HepG2 (cell line): ENCODE measurements at regions not wholly inside any gene's neighbourhood (a gene's known extent, or its start where the extent isn't known, plus 50 kb on each side); places are given as distances from the start of the nearest gene placed in this dataset.

Source experiments
- EZH2 ChIP-seq: conservative IDR thresholded peaks from 2 replicates; pipeline ENCODE4 v1.6.1; 2012; ENCODE audit warnings: mild to moderate bottlenecking, low read depth, low read length, moderate library complexity
- MAX ChIP-seq: IDR thresholded peaks from 2 replicates; pipeline ENCODE4 v1.6.1; 2012; ENCODE audit warnings: inconsistent platforms
- MTA3 ChIP-seq: sonication (generic); formaldehyde crosslinking; IDR thresholded peaks from 2 replicates; pipeline ENCODE4 v1.4.0; 2020; ENCODE audit warnings: missing genetic modification reagents
- NAIF1 ChIP-seq: sonication (generic); formaldehyde crosslinking; IDR thresholded peaks from 2 replicates; pipeline ENCODE4 v1.5.0; 2020; ENCODE audit warnings: mild to moderate bottlenecking, missing genetic modification reagents, borderline replicate concordance
- NRL ChIP-seq: sonication (generic); formaldehyde crosslinking; IDR thresholded peaks from 2 replicates; pipeline ENCODE4 v1.5.0; 2020; ENCODE audit warnings: missing genetic modification reagents, mild to moderate bottlenecking, moderate library complexity, borderline replicate concordance
- SPEN ChIP-seq: sonication (generic); formaldehyde crosslinking; IDR thresholded peaks from 2 replicates; pipeline ENCODE4 v1.5.1; 2020; ENCODE audit warnings: low read depth, mild to moderate bottlenecking, missing genetic modification reagents
- SSRP1 ChIP-seq: IDR thresholded peaks from 2 replicates; pipeline ENCODE4 v1.6.1; 2016; ENCODE audit warnings: control low read depth
- ZNF280B ChIP-seq: sonication (generic); formaldehyde crosslinking; IDR thresholded peaks from 2 replicates; pipeline ENCODE4 v1.5.0; 2020; ENCODE audit warnings: missing genetic modification reagents, mild to moderate bottlenecking, borderline replicate concordance
- ZNF710 ChIP-seq: sonication (generic); formaldehyde crosslinking; IDR thresholded peaks from 2 replicates; pipeline ENCODE4 v1.5.0; 2020; ENCODE audit warnings: mild to moderate bottlenecking, missing genetic modification reagents, borderline replicate concordance
- ZNF891 ChIP-seq: sonication (generic); formaldehyde crosslinking; IDR thresholded peaks from 2 replicates; pipeline ENCODE4 v1.5.0; 2020; ENCODE audit warnings: mild to moderate bottlenecking, missing genetic modification reagents
- TF ChIP-seq, protein P1 (sequence below): sonication (generic); formaldehyde crosslinking; IDR thresholded peaks from 2 replicates; pipeline ENCODE4 v1.8.1; 2023; ENCODE audit warnings: mild to moderate bottlenecking, moderate library complexity, missing genetic modification reagents
- TF ChIP-seq, protein P2 (sequence below), 2 experiments: sonication (generic) in 1 of 2; formaldehyde crosslinking in 1 of 2; IDR thresholded peaks; 2 replicates each; pipeline versions ENCODE4 v1.4.0 to v1.6.1; 2018 to 2020; ENCODE audit warnings: missing genetic modification reagents in 2 of 2, borderline replicate concordance in 1 of 2, low read depth in 1 of 2, mild to moderate bottlenecking in 1 of 2, missing biosample characterization in 1 of 2
- TF ChIP-seq, protein P3 (sequence below): sonication (generic); formaldehyde crosslinking; IDR thresholded peaks from 2 replicates; pipeline ENCODE4 v1.4.0; 2020; ENCODE audit warnings: missing genetic modification reagents
- TF ChIP-seq, protein P4 (sequence below): sonication (generic); formaldehyde crosslinking; IDR thresholded peaks from 2 replicates; pipeline ENCODE4 v1.5.1; 2020; ENCODE audit warnings: mild to moderate bottlenecking, moderate library complexity, missing genetic modification reagents

DNA sequence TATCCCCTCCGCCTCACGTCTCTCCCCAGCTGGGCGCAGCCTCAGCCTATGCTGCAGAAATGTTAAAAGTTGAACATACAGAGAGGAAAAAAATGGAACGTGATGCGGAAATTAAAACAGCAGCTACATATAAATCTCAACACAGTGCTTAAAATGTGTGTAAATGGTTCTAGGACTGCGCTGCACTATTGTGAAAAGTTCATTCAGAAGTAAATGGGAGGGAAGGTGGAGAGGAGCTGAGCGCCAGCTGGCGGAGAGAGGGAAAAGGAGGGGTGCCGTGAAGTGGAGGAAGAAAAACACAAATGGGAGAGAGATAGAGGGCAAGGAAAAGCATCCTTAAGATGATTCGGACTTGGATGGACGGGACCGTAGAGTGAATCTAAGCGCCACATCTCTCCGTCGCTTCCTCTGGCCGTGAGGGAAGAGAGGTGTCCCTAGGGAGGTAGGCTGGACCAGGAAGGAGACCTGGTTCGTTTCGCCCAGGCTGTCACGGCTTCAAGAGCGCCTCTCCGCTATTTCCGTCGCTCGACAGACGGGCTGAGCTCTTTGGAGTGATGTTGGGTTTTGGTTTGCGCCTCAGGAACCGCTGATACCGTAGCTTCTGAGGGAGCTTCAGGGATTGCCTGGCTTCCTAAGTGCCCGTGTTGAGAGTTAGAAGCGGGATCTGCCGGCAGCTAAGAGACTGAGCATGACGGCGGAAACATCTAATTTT, 113.7 kb downstream of the TRIM27 start (continued):
- TF ChIP-seq, protein P1, sequence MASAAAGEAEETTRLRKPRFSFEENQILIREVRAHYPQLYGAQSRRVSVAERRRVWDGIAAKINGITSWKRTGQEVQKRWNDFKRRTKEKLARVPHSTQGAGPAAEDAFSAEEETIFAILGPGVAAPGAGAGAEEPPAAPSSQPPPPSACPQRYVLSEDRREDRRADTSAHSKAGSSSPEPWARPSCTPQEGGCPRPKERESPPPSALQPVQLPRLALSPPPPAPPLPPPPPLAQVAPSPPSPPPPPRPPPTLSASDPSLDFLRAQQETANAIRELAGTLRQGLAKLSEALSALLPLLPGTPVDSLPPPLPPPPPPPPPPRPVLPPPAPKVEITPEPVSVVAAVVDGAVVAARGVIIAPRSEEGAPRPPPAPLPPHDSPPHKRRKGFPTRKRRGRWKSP (CRISPR knock-in tag) = peak; percentile 56; the same call in 1 of the 2 replicates
- TF ChIP-seq, protein P2, sequence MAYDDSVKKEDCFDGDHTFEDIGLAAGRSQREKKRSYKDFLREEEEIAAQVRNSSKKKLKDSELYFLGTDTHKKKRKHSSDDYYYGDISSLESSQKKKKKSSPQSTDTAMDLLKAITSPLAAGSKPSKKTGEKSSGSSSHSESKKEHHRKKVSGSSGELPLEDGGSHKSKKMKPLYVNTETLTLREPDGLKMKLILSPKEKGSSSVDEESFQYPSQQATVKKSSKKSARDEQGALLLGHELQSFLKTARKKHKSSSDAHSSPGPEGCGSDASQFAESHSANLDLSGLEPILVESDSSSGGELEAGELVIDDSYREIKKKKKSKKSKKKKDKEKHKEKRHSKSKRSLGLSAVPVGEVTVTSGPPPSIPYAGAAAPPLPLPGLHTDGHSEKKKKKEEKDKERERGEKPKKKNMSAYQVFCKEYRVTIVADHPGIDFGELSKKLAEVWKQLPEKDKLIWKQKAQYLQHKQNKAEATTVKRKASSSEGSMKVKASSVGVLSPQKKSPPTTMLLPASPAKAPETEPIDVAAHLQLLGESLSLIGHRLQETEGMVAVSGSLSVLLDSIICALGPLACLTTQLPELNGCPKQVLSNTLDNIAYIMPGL (CRISPR knock-in tag; IDR thresholded peaks at IDR 0.05; ENCODE audit: borderline replicate concordance in 1 of 2, low read depth in 1 of 2) = peak in 1 of 2 experiments; percentile 56; a peak in 1 of 4 replicates
- peak; percentile 60; the same call in 1 of the 2 replicates for TF ChIP-seq ZNF710
- TF ChIP-seq NRL = peak; percentile 79; the same call in 1 of the 2 replicates
- peak; percentile 37; the same call in 1 of the 2 replicates for TF ChIP-seq SPEN (CRISPR knock-in tag)
- TF ChIP-seq MAX = peak; percentile 6; the same call in 1 of the 2 replicates
- TF ChIP-seq MTA3 (CRISPR knock-in tag) = no peak
- 0 out of 2 replicates have a peak, but pooled peaks have one; percentile 62 for TF ChIP-seq ZNF280B (CRISPR knock-in tag)
- no peak for TF ChIP-seq SSRP1 (CRISPR knock-in tag)
- TF ChIP-seq NAIF1 = peak; percentile 75; the same call in 1 of the 2 replicates
- TF ChIP-seq EZH2 = 0 out of 2 replicates have a peak, but pooled peaks have one; percentile 52
- TF ChIP-seq ZNF891 (CRISPR knock-in tag) = peak; percentile 62; the same call in 1 of the 2 replicates
- TF ChIP-seq, protein P3, sequence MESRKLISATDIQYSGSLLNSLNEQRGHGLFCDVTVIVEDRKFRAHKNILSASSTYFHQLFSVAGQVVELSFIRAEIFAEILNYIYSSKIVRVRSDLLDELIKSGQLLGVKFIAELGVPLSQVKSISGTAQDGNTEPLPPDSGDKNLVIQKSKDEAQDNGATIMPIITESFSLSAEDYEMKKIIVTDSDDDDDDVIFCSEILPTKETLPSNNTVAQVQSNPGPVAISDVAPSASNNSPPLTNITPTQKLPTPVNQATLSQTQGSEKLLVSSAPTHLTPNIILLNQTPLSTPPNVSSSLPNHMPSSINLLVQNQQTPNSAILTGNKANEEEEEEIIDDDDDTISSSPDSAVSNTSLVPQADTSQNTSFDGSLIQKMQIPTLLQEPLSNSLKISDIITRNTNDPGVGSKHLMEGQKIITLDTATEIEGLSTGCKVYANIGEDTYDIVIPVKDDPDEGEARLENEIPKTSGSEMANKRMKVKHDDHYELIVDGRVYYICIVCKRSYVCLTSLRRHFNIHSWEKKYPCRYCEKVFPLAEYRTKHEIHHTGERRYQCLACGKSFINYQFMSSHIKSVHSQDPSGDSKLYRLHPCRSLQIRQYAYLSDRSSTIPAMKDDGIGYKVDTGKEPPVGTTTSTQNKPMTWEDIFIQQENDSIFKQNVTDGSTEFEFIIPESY (CRISPR knock-in tag) = 0 out of 2 replicates have a peak, but pooled peaks have one; percentile 23
- TF ChIP-seq, protein P4, sequence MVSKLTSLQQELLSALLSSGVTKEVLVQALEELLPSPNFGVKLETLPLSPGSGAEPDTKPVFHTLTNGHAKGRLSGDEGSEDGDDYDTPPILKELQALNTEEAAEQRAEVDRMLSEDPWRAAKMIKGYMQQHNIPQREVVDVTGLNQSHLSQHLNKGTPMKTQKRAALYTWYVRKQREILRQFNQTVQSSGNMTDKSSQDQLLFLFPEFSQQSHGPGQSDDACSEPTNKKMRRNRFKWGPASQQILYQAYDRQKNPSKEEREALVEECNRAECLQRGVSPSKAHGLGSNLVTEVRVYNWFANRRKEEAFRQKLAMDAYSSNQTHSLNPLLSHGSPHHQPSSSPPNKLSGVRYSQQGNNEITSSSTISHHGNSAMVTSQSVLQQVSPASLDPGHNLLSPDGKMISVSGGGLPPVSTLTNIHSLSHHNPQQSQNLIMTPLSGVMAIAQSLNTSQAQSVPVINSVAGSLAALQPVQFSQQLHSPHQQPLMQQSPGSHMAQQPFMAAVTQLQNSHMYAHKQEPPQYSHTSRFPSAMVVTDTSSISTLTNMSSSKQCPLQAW = 0 out of 2 replicates have a peak, but pooled peaks have one; percentile 34
